H9 (cell line): ENCODE measurements at regions not wholly inside any gene's neighbourhood (a gene's known extent, or its start where the extent isn't known, plus 50 kb on each side); places are given as distances from the start of the nearest gene placed in this dataset.

Experiments used
- DNase-seq: peaks from one replicate; pipeline ENCODE4 v3.0.0-alpha.2; 2017
- H2AFZ ChIP-seq: one replicate; pipeline ENCODE4 v1.6.1; 2013; ENCODE audit warnings: mild to moderate bottlenecking, low read length, control low read depth, moderate library complexity
- H2AK5ac ChIP-seq: 2 replicates; pipeline ENCODE4 v1.6.1; 2013; ENCODE audit warnings: low read length, control low read depth, mixed read lengths; ENCODE audit not compliant: insufficient read length
- H2BK120ac ChIP-seq: one replicate; pipeline ENCODE4 v1.6.1; 2013; ENCODE audit warnings: low read depth, mild to moderate bottlenecking, low read length, control low read depth, inconsistent platforms; ENCODE audit not compliant: poor library complexity, severe bottlenecking
- H2BK12ac ChIP-seq: 2 replicates; pipeline ENCODE4 v1.6.1; 2013; ENCODE audit warnings: low read length, control low read depth, mixed read lengths, low read depth; ENCODE audit not compliant: insufficient read length
- H2BK15ac ChIP-seq: 2 replicates; pipeline ENCODE4 v1.6.1; 2013; ENCODE audit warnings: low read depth, low read length, control low read depth
- H2BK20ac ChIP-seq: one replicate; pipeline ENCODE4 v1.6.1; 2013; ENCODE audit warnings: low read depth, mild to moderate bottlenecking, low read length, control low read depth, inconsistent platforms; ENCODE audit not compliant: poor library complexity, severe bottlenecking
- H2BK5ac ChIP-seq: 2 replicates; pipeline ENCODE4 v1.6.1; 2013; ENCODE audit warnings: low read length, control low read depth, mixed read lengths; ENCODE audit not compliant: insufficient read length
- H3K14ac ChIP-seq: 2 replicates; pipeline ENCODE4 v1.6.1; 2013; ENCODE audit warnings: low read length, control low read depth; ENCODE audit not compliant: insufficient read depth
- H3K18ac ChIP-seq: 2 replicates; pipeline ENCODE4 v1.6.1; 2013; ENCODE audit warnings: low read depth, mild to moderate bottlenecking, mixed read lengths, low read length, control low read depth; ENCODE audit not compliant: insufficient read length
- H3K23ac ChIP-seq: 2 replicates; pipeline ENCODE4 v1.6.1; 2013; ENCODE audit warnings: low read length, control low read depth, mixed read lengths, low read depth; ENCODE audit not compliant: insufficient read length
- H3K23me2 ChIP-seq: 2 replicates; pipeline ENCODE4 v1.6.1; 2013; ENCODE audit warnings: low read depth, mild to moderate bottlenecking, mixed read lengths, low read length, control low read depth; ENCODE audit not compliant: insufficient read length, poor library complexity, severe bottlenecking
- H3K27ac ChIP-seq: 2 replicates; pipeline ENCODE4 v1.5.1; 2013; ENCODE audit warnings: low read length, control low read depth, mixed read lengths, low read depth; ENCODE audit not compliant: insufficient read length
- H3K27me3 ChIP-seq: 2 replicates; pipeline ENCODE4 v1.6.1; 2013; ENCODE audit warnings: low read length, control low read depth, inconsistent platforms; ENCODE audit not compliant: insufficient read depth
- H3K4ac ChIP-seq: 2 replicates; pipeline ENCODE4 v1.6.1; 2013; ENCODE audit warnings: low read depth, mild to moderate bottlenecking, control low read depth, inconsistent platforms, low read length, moderate library complexity
- H3K4me1 ChIP-seq: 2 replicates; pipeline ENCODE4 v1.6.1; 2013; ENCODE audit warnings: low read length, control low read depth, inconsistent platforms; ENCODE audit not compliant: insufficient read depth
- H3K4me2 ChIP-seq: 2 replicates; pipeline ENCODE4 v1.6.1; 2013; ENCODE audit warnings: low read length, control low read depth, mixed read lengths; ENCODE audit not compliant: insufficient read length, insufficient read depth
- H3K56ac ChIP-seq: 2 replicates; pipeline ENCODE4 v1.6.1; 2013; ENCODE audit warnings: low read depth, mild to moderate bottlenecking, mixed read lengths, low read length, control low read depth; ENCODE audit not compliant: insufficient read length
- H3K79me1 ChIP-seq: 2 replicates; pipeline ENCODE4 v1.6.1; 2013; ENCODE audit warnings: low read depth, mild to moderate bottlenecking, moderate library complexity, low read length, control low read depth, inconsistent platforms; ENCODE audit not compliant: insufficient read depth, poor library complexity, severe bottlenecking
- H3K79me2 ChIP-seq: 2 replicates; pipeline ENCODE4 v1.6.1; 2013; ENCODE audit warnings: low read length, control low read depth, inconsistent platforms; ENCODE audit not compliant: insufficient read depth
- H3K9ac ChIP-seq: 2 replicates; pipeline ENCODE4 v1.6.1; 2013; ENCODE audit warnings: low read length, control low read depth, mixed read lengths; ENCODE audit not compliant: insufficient read length; ENCODE audit errors: extremely low read depth
- H3K9me3 ChIP-seq: one replicate; pipeline ENCODE4 v1.6.1; 2013; ENCODE audit warnings: low read depth, low read length, inconsistent platforms; ENCODE audit not compliant: control insufficient read depth
- H3T11ph ChIP-seq: one replicate; pipeline ENCODE4 v1.6.1; 2013; ENCODE audit warnings: mild to moderate bottlenecking, low read length, control low read depth, inconsistent platforms
- H4K20me1 ChIP-seq: one replicate; pipeline ENCODE4 v1.6.1; 2013; ENCODE audit not compliant: control insufficient read depth, insufficient read length, insufficient read depth
- H4K5ac ChIP-seq: 2 replicates; pipeline ENCODE4 v1.6.1; 2013; ENCODE audit warnings: low read depth, mild to moderate bottlenecking, mixed read lengths, low read length, control low read depth; ENCODE audit not compliant: insufficient read length
- H4K8ac ChIP-seq: replicated peaks from 2 replicates; pipeline ENCODE4 v1.6.1; 2013; ENCODE audit warnings: low read length, control low read depth, mixed read lengths, low read depth; ENCODE audit not compliant: insufficient read length
- H4K91ac ChIP-seq: 2 replicates; pipeline ENCODE4 v1.6.1; 2013; ENCODE audit warnings: low read depth, mild to moderate bottlenecking, moderate library complexity, mixed read lengths, low read length, control low read depth; ENCODE audit not compliant: insufficient read length
- H3K27ac Mint-ChIP-seq, 3 experiments: 2 replicates in 2 of 3; 3 replicates in 1 of 3; pipeline ENCODE4 v1.8.0; 2020 to 2021; ENCODE audit warnings: mixed read lengths in 3 of 3, mild to moderate bottlenecking in 1 of 3, moderate library complexity in 1 of 3
- H3K27me3 Mint-ChIP-seq: 2 replicates; pipeline ENCODE4 v1.8.0; 2021; ENCODE audit warnings: low read depth, mild to moderate bottlenecking, moderate library complexity, mixed read lengths
- H3K36me3 Mint-ChIP-seq, 3 experiments: 2 replicates in 2 of 3; 3 replicates in 1 of 3; pipeline ENCODE4 v1.8.0; 2020 to 2021; ENCODE audit warnings: low read depth in 3 of 3, mixed read lengths in 3 of 3; ENCODE audit not compliant: insufficient read depth in 1 of 3
- H3K4me1 Mint-ChIP-seq, 2 experiments: 2 replicates each; pipeline ENCODE4 v1.8.0; 2020; ENCODE audit warnings: mixed read lengths in 2 of 2
- H3K4me3 Mint-ChIP-seq, 2 experiments: 2 replicates in 1 of 2; 3 replicates in 1 of 2; pipeline ENCODE4 v1.8.0; 2020 to 2021; ENCODE audit warnings: mild to moderate bottlenecking in 2 of 2, mixed read lengths in 2 of 2, moderate library complexity in 1 of 2
- H3K9me3 Mint-ChIP-seq, 2 experiments: 2 replicates in 1 of 2; 3 replicates in 1 of 2; pipeline ENCODE4 v1.8.0; 2020; ENCODE audit warnings: mild to moderate bottlenecking in 2 of 2, mixed read lengths in 2 of 2, moderate library complexity in 1 of 2
- CTCF ChIP-seq: fragments of 200-600 bp; sonication (generic); conservative IDR thresholded peaks from 3 replicates; pipeline ENCODE4 v1.8.0; 2021; ENCODE audit warnings: antibody characterized with exemption, mild to moderate bottlenecking
- WGBS: extraction: QIAGEN DNeasy Blood & Tissue Kit; methylation state at CpG from one replicate; pipeline ENCODE4 v1.1.7; 2013; ENCODE audit warnings: missing lambda C conversion rate, low lambda C conversion rate, mixed read lengths; ENCODE audit not compliant: insufficient read length; ENCODE audit errors: extremely low coverage; 5-methylcytosine and 5-hydroxymethylcytosine counted together

GRCh38 chr3:168648321-168648720 lies 552.6 kb upstream of the GOLIM4 start:
- Histone ChIP-seq H3K4me2 (no peak overlapping the region), H3K9ac (no peak overlapping the region), H3K56ac (no peak overlapping the region), H3K14ac (no peak overlapping the region), H3K79me2 (no peaks in the 10 kb centered on the region), H3K9me3 (no peaks in the 10 kb centered on the region), H2BK5ac (no peak overlapping the region), H3K4ac (no peak overlapping the region), H3K23ac (no peak overlapping the region), H3K27ac (no peak overlapping the region), H2AK5ac (no peak overlapping the region), H3K27me3 (no peaks in the 10 kb centered on the region), H3K4me1 (no peaks in the 10 kb centered on the region; the same call in none of the 2 replicates), H3K23me2 (no peaks in the 10 kb centered on the region), H3K18ac (peak overlapping the region; percentile 43), H2AFZ (no peak overlapping the region), H4K5ac (no peak overlapping the region), H4K91ac (no peak overlapping the region), H3T11ph (no peak overlapping the region), H2BK120ac (no peak overlapping the region), H4K20me1 (no peaks in the 10 kb centered on the region), H4K8ac (no peak overlapping the region), H2BK20ac (no peak overlapping the region), H2BK15ac (no peak overlapping the region), H3K79me1 (no peaks in the 10 kb centered on the region), H2BK12ac (no peak overlapping the region)
- Mint-ChIP-seq H3K27ac (no peak overlapping the region), H3K4me3 (no peak overlapping the region), H3K27me3 (no peaks in the 10 kb centered on the region), H3K4me1 (peaks cover 14 to 16% of the 10 kb centered on the region in 2 experiments), H3K36me3 (no peaks in the 10 kb centered on the region), H3K9me3 (no peaks in the 10 kb centered on the region)
- no peak for TF ChIP-seq CTCF
- DNase-seq, result no peak
- WGBS, result no CpG with 5 or more reads among the region's 3 CpGs
